ENCODE measurements at regions not wholly inside any gene's neighbourhood (a gene's known extent, or its start where the extent isn't known, plus 50 kb on each side); places are given as distances from the start of the nearest gene placed in this dataset.

DNA sequence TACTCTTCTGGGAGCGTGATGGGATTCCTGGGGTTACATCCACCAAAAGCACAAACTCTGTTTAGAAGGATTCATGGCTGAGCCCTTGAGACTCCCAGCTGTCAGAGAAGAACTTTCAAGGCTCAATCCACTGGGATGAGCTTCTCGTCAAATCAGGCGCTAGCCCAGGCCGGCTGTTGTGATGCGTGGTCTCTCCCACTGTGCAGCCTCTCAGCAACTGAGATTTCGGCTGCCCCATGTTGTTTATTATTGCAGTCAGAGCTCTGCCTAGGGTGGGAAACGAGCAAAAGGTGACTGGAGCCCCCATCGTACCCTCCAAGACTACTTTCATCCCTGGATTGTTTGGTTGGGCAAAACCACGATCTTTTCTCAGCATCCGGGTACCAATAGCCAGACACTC, 251.6 kb downstream of the ETS1 start:
- TF ChIP-seq, protein P1, sequence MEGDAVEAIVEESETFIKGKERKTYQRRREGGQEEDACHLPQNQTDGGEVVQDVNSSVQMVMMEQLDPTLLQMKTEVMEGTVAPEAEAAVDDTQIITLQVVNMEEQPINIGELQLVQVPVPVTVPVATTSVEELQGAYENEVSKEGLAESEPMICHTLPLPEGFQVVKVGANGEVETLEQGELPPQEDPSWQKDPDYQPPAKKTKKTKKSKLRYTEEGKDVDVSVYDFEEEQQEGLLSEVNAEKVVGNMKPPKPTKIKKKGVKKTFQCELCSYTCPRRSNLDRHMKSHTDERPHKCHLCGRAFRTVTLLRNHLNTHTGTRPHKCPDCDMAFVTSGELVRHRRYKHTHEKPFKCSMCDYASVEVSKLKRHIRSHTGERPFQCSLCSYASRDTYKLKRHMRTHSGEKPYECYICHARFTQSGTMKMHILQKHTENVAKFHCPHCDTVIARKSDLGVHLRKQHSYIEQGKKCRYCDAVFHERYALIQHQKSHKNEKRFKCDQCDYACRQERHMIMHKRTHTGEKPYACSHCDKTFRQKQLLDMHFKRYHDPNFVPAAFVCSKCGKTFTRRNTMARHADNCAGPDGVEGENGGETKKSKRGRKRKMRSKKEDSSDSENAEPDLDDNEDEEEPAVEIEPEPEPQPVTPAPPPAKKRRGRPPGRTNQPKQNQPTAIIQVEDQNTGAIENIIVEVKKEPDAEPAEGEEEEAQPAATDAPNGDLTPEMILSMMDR (IDR thresholded peaks at IDR 0.05) = no peak
- H3K27me3 ChIP-seq = no peaks in the 10 kb centered on the region
- H3K4me1 ChIP-seq = peaks cover 13% of the 10 kb centered on the region
- intact Hi-C loops (cut with DNase I) = no loop called here
- ATAC-seq = no peak
- H3K9me3 ChIP-seq = no peaks in the 10 kb centered on the region
- H3K36me3 ChIP-seq = no peaks in the 10 kb centered on the region
- H3K4me3 ChIP-seq = no peak overlapping the region
- no peak for DNase-seq
- H3K27ac ChIP-seq = peak overlapping the region; percentile 58

DNA sequence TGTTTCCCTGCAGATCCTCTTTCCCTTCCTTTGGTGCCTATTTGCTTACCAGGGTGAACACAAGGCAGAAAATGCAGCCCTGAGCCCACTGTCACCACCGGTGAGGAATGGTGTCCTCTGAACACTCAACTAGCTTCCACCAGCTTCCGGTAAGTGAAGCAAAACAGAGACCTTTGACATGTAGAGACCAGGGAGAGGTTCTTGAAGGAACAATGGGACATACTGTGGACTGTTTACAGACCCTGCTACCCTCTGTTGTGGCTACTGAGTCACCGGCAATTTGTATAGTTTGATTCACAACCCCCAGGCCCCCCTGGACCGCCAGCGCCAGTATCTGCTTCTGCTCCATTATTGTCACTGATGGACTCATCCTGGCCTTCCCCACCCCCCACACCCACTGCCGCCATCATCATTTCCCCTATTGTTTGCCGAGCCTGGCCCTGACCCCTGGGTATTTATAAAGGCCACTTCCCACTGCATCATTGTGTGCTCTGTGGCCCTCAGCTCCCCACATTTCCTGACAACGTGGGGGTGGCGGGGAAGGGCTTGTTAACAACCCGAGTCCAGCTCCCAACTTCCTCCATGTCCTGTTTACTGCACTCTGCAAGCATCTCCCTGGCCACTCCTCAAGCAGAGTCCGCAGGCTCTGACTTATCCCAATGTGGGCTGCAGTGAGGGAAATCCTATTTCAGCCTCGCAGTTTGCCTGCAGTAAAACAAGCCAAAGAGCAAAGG, 252.9 kb downstream of the ETS1 start:
- no peak for DNase-seq
- intact Hi-C loops (cut with DNase I) = no loop called here
- Histone ChIP-seq H3K27ac (peak overlapping the region; percentile 58), H3K36me3 (no peaks in the 10 kb centered on the region), H3K4me3 (no peak overlapping the region), H3K27me3 (no peaks in the 10 kb centered on the region), H3K4me1 (peaks cover 13% of the 10 kb centered on the region), H3K9me3 (no peaks in the 10 kb centered on the region)
- peak; percentile 73 for ATAC-seq
- TF ChIP-seq, protein P1 (IDR thresholded peaks at IDR 0.05) = no peak

DNA sequence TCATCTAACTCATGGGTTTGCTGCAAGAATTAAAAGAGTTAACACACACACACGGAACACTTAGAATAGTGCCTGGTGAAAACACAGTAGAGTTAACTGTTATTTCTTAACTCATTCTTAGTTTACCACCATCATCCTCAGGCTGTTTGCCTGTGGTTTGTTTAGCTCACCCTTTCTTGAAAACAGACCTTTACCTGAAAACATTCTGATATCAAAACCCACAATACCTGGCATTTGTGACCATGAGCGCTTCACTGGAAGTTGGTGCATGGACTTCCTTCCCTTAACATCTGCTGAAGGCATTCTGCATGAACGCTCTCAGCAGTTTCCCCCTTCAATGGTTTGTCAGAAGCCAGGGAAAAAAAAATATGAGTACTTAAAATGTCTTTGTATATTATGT, 256.0 kb downstream of the ETS1 start:
- H3K36me3 ChIP-seq = no peaks in the 10 kb centered on the region
- no peak for DNase-seq
- no peak overlapping the region for H3K27ac ChIP-seq
- H3K9me3 ChIP-seq = no peaks in the 10 kb centered on the region
- H3K4me1 ChIP-seq = peaks cover 7% of the 10 kb centered on the region
- intact Hi-C loops (cut with DNase I) = no loop called here
- H3K27me3 ChIP-seq = no peaks in the 10 kb centered on the region
- no peak for ATAC-seq
- H3K4me3 ChIP-seq = no peak overlapping the region
- TF ChIP-seq, protein P1 (IDR thresholded peaks at IDR 0.05) = no peak

DNA sequence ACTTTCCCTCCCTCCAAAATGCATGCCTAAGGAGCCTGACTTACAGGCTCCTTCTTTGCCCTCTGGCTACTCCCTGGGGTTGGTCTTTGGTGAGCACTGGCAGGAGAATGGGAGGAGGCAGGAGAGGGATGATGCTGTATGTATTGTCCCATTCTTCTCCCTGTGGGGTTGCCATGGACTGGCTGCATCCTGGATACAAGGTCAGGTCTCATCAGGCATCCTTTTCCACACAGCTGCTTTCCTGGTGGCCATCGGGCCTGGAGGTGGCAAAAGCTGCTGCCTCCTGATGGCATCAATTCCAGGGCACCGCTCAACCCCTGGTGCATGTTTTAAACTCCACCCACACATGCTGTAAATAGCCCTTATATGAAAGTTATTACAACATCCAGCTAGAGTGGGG, 257.2 kb downstream of the ETS1 start:
- no peak overlapping the region for H3K27ac ChIP-seq
- no peaks in the 10 kb centered on the region for H3K9me3 ChIP-seq
- H3K36me3 ChIP-seq = no peaks in the 10 kb centered on the region
- H3K27me3 ChIP-seq = no peaks in the 10 kb centered on the region
- TF ChIP-seq, protein P1 (IDR thresholded peaks at IDR 0.05) = no peak
- H3K4me1 ChIP-seq = no peaks in the 10 kb centered on the region
- DNase-seq (no peak), ATAC-seq (no peak)
- intact Hi-C loops (cut with DNase I) = no loop called here
- no peak overlapping the region for H3K4me3 ChIP-seq

DNA sequence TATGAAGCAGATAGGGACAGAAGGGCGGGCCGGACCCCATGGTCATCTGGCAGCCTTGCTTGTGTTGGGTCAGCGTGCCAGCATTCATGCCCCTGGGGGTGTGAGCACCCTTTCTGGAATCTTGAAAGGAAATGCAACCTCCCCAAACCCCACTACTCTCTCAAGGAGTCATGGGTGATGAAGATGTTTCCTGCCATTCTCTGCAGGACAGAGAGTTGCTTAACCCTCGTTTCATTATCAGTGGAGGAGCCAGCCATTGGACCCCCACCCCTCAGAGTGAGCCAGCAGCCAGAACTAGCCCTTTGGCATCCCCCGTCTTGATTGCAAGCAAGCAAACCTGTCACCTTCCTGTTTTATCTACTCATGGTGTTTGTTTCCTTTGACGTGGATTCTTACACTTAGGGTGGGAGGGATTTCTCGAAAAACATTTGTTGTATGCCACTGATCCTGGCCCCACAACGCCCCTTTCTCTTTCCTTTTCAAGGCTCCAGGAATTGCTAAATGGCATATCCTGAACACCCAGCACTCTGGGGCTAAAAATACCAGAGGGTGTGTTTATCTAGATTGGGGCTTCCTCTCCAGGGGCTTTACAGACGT, 258.3 kb downstream of the ETS1 start:
- H3K36me3 ChIP-seq = no peaks in the 10 kb centered on the region
- no peaks in the 10 kb centered on the region for H3K9me3 ChIP-seq
- TF ChIP-seq, protein P1 (IDR thresholded peaks at IDR 0.05) = no peak
- ATAC-seq = peak; percentile 69
- no peaks in the 10 kb centered on the region for H3K4me1 ChIP-seq
- peak overlapping the region; percentile 21 for H3K27ac ChIP-seq
- no peak for DNase-seq
- intact Hi-C loops (cut with DNase I) = no loop called here
- H3K27me3 ChIP-seq = no peaks in the 10 kb centered on the region
- H3K4me3 ChIP-seq = no peak overlapping the region
